ENCODE measurements at regions not wholly inside any gene's neighbourhood (a gene's known extent, or its start where the extent isn't known, plus 50 kb on each side); places are given as distances from the start of the nearest gene placed in this dataset.
"Not testable (repeated sequence)": the region's sequence is repeated elsewhere in the genome, so short reads cannot be mapped to it uniquely, and the experiment has no call there.

DNA sequence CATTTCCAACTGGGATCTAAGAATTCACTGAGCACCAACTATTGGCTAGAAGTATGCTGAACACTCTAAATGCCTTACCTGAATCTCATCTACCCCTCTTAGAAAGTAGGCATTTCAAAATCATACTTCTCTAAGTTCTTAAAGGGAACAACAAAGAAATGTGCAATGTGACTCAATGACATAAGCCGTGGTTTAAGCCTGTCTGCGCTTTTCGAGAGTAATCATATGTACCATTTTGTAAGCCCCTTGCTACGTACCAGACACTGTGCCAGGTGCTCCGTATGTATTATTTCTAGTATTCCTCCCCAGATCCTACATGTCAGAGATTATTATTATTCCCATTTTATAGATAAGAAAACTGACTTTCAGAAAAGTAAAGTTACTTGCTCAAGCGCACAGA is 454.2 kb downstream of the SETD4 start:
- DNase-seq (ENCODE audit: low read depth, low spot score), result no peak

DNA sequence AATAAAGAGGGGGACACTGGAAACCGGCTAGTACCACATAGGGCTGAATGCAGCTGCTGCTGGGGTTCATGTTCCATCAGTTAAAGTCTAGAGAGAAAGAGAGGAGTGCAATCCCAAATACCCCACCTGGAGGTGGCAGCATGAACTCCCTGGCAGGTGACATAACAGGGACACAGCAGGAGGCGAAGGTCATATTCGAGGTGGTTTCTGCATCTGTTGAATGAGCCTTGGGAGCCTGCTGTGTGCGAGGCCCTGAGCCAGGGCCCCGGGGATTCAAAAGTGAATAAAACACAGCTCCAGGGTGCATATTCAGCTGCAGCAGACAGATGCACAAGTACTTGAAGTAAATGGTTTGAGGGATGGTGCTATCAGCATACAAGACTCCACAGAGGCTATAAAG is 456.8 kb downstream of the SETD4 start:
- DNase-seq (ENCODE audit: low read depth, low spot score), result no peak

- DNase-seq (ENCODE audit: low read depth, low spot score), result no peak
Measured at GRCh38 chr21:35602811-35603362, 457.4 kb downstream of the SETD4 start.

DNA sequence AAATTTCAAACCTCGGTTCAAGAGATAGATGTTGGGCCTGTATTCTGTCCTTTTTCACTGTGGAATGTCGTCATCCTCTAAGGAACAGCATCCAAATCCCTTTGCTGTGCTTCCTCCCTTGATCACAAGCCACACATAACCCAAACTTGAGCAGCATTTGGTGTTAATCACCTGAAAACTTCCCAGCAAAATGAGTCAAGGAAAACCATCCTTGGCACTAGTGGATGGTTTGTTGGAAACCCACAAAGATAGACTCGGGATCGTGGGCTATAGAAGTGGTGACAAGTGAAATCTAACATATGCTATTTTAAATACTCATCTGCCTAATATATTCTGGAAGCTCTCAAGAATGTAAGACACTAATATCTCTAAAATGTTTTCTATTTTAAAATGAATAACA is 459.1 kb downstream of the SETD4 start:
- no peak for DNase-seq (ENCODE audit: low read depth, low spot score)

- DNase-seq (ENCODE audit: low read depth, low spot score), result no peak
Measured at GRCh38 chr21:35599164-35599563, 461.2 kb downstream of the SETD4 start.

DNA sequence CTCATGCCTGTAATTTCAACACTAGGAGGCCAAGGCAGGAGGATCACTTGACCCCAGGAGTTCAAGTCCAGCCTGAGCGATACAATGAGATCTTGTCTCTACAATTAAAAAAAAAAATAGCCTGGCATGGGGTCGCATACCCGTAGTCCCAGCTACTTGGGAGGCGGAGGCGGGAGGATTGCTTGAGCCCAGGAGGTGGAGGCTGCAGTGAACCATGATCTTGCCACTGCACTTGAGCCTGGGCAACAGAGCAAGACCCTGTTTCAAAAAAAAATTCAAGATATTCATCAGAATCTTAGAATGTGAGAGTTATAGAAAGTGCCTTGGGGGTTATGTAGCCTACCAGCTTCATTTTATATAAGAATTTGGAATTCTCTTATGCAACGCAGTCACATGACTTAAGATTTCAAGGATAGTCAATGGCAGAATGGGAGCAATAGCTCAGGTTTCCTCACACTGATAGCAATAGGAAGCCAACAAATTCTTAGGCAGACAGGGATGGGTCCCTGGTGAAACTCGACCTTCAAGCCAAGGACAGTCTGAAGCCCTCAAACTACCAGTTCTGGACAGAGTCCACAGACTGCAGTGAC is 462.5 kb downstream of the SETD4 start:
- no peak for DNase-seq (ENCODE audit: low read depth, low spot score)

DNA sequence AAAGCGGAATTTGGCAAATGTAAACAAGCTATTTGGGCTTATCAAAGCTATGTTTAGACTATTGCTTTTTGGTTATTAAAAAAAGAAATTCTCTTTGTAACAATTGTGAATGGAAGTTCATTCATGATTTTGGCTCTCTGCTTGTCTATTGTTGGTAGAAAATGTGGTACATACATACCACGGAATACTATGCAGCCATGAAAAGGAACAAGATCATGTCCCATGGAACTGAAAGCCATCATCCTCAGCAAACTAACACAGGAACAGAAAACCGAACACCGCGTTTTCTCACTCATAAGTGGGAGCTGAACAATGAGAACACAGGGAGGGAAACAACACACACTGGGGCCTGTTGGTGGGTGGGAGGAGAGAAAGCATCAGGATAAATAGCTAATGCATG is 465.4 kb downstream of the SETD4 start:
- DNase-seq (ENCODE audit: low read depth, low spot score), result no peak

GRCh38 chr21:35593000-35593502 is 467.3 kb downstream of the SETD4 start:
- DNase-seq (ENCODE audit: low read depth, low spot score), result peak; percentile 55

DNA sequence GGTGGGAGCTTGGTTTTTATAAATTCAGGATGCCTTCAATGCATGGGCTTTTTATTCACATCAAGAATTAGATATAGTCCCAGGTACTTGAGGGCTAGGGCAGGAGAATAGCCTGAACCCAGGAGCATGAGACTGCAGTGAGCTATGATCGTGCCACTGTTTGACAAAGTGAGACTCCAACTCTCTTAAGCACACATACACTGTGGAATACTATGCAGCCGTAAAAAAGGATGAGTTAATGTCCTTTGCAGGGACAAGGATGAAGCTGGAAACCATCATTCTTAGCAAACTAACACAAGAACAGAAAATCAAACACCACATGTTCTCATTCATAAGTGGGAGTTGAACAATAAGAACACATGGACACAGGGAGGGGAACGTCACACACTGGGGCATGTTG is 470.0 kb downstream of the SETD4 start:
- DNase-seq (ENCODE audit: low read depth, low spot score), result not testable (repeated sequence)

- DNase-seq (ENCODE audit: low read depth, low spot score), result no peak
Measured at GRCh38 chr21:35587841-35588380, 472.4 kb downstream of the SETD4 start.

GRCh38 chr21:35586305-35586704 is 474.0 kb downstream of the SETD4 start:
- DNase-seq (ENCODE audit: low read depth, low spot score), result no peak

DNA sequence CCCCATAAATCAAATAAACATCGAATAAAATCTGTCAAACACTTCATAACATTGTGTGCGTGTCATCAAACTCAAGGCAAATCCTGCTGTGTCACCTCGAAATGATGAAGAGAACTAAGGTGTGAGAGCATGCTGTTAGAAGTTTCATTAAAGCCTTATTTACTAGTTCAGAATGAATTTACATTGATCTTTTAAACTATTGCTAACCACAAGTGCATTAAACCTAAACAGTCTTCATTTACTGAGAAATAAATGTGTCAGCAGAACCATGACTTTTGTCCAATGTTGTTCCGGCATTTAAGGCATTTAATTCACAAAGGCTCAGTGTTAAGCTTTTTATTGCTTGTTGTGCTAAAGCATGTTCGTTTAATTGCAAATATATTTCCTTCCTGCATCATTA is 474.4 kb downstream of the SETD4 start:
- DNase-seq (ENCODE audit: low read depth, low spot score), result no peak

DNA sequence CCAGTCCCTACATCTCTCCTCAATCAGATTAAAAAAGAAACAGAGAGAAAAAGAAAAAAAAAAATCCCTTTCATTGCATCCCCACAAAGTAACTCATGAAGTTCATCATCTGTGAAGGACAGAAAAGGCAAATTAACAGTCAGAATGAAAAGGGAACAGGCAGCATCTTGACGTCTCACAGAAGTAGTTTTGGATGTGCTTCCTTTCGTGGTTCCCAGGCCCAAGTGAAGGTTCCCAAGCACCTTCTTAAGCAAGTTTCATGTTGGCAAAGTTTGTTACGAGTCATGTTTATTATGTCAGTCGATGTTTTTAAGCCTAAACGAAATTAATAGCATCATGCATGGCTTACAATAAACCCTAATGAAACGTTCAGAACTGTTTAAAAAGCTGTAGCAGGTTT is 475.2 kb downstream of the SETD4 start:
- DNase-seq (ENCODE audit: low read depth, low spot score), result no peak

DNA sequence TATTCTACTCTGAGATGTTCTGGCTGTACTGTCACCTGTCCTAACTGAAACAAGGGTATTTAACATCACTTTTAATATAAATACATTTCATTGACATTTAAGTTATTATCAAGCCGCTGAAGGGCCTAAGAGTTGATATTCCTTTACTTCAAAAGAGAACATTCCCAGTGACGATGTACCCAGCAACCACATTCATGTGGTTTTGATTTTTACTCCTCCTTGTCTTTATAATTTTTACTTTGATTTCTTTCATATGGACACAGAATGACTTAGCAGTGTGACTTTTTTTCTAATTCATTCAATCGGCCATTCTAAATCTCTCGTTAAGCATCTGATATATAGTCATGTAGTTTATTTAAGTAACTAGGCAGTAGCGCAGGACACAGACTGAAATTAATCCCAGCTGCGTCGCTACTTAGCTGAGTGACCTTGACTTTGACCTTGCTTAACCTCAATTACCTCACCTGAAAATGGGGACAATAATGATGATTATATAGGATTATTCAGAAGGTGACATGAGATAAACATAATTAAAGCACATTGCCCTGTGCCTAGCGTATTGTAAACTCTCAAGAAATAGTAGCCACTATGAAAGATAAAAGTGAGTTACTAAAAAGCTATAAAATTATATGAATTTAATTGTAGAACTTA is 476.6 kb downstream of the SETD4 start:
- DNase-seq (ENCODE audit: low read depth, low spot score), result no peak

- DNase-seq (ENCODE audit: low read depth, low spot score), result no peak
Measured at GRCh38 chr21:35582731-35583130, 477.6 kb downstream of the SETD4 start.

DNA sequence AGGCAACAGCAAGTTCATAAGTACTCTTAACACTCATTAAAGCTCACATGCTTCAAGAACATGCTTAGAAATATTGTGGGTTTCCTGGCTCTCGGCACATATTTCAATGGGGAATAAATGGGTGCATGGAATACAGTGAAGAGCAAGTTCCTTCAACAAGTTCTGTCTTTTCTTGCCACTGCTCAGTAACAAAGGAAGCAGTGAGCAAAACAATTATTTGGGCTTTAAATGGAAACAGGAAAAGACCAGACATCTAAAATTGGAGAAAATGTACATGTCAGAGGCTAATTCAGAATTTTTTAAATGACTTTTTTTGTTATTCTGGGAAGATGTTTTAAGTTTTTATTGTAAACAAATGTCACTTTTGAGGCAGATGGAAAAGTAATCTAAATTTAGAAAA is 478.7 kb downstream of the SETD4 start:
- no peak for DNase-seq (ENCODE audit: low read depth, low spot score)

GRCh38 chr21:35579520-35580293 is 480.6 kb downstream of the SETD4 start:
- DNase-seq (ENCODE audit: low read depth, low spot score), result no peak

GRCh38 chr21:35578831-35579471 is 481.4 kb downstream of the SETD4 start:
- DNase-seq (ENCODE audit: low read depth, low spot score), result no peak

DNA sequence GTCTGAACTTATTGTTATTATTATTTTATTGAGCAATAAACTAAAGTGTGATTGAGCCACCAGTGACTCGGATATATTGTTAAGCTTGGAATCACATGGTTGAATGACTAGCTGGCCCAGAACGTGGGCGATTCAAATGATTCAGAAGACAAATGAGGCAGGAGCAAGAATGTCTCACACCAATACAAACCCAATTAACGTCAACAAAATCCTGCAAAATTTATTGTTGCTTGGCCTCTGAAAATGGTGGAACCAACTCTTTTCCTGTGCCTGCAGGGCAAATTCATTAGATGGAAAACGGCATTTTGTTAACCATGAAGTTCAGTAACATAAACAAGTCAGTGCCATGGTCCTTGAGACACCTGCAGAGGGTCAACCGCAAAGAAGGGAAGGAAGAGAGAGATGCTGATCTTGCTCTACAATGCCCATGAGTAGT is 482.0 kb downstream of the SETD4 start:
- peak; percentile 74 for DNase-seq (ENCODE audit: low read depth, low spot score)

GRCh38 chr21:35575280-35575915 is 484.9 kb downstream of the SETD4 start:
- DNase-seq (ENCODE audit: low read depth, low spot score), result peak; percentile 82

Measured in astrocyte of the hippocampus (primary cell).